ENCODE measurements at regions not wholly inside any gene's neighbourhood (a gene's known extent, or its start where the extent isn't known, plus 50 kb on each side); places are given as distances from the start of the nearest gene placed in this dataset.

- Histone ChIP-seq H3K27me3 (ENCODE audit: control insufficient read depth, low read length) (peaks cover 2% of the 10 kb centered on the region; the same call in 1 of the 2 replicates), H3K79me2 (ENCODE audit: control insufficient read depth, low read length) (no peaks in the 10 kb centered on the region), H3K4me1 (ENCODE audit: control insufficient read depth, low read length) (no peaks in the 10 kb centered on the region), H3K9me2 (replicated peaks; ENCODE audit: control insufficient read depth, low read length) (no peaks in the 10 kb centered on the region), H3K4me3 (ENCODE audit: low read length) (no peak overlapping the region), H3K9me3 (ENCODE audit: control insufficient read depth, insufficient read depth, low read length) (no peaks in the 10 kb centered on the region), H4K20me1 (ENCODE audit: control insufficient read depth, insufficient read depth, low read depth, low read length) (no peaks in the 10 kb centered on the region), H3K4me2 (ENCODE audit: low read length) (no peak overlapping the region), H3K36me3 (ENCODE audit: control insufficient read depth, low read length) (no peaks in the 10 kb centered on the region), H3F3A (ENCODE audit: control insufficient read depth, insufficient read depth) (no peaks in the 10 kb centered on the region), H3K27ac (ENCODE audit: low read depth, low read length) (no peak overlapping the region)
- no peak for TF ChIP-seq CTCF (IDR thresholded peaks at IDR 0.05; ENCODE audit: low read depth, low read length, poor library complexity, severe bottlenecking)
- TF ChIP-seq EZH2phosphoT487 (IDR thresholded peaks at IDR 0.05; ENCODE audit: borderline replicate concordance, low read length), result no peak
Measured at GRCh38 chr11:19644316-19644715, 68.3 kb upstream of the NAV2 start.

- Histone ChIP-seq H4K20me1 (ENCODE audit: control insufficient read depth, insufficient read depth, low read depth, low read length) (no peaks in the 10 kb centered on the region), H3K27ac (ENCODE audit: low read depth, low read length) (no peak overlapping the region), H3K27me3 (ENCODE audit: control insufficient read depth, low read length) (peaks cover under 1% of the 10 kb centered on the region; the same call in 1 of the 2 replicates), H3K9me3 (ENCODE audit: control insufficient read depth, insufficient read depth, low read length) (no peaks in the 10 kb centered on the region), H3K4me2 (ENCODE audit: low read length) (no peak overlapping the region), H3K36me3 (ENCODE audit: control insufficient read depth, low read length) (no peaks in the 10 kb centered on the region), H3K4me3 (ENCODE audit: low read length) (no peak overlapping the region), H3F3A (ENCODE audit: control insufficient read depth, insufficient read depth) (no peaks in the 10 kb centered on the region), H3K9me2 (replicated peaks; ENCODE audit: control insufficient read depth, low read length) (no peaks in the 10 kb centered on the region), H3K4me1 (ENCODE audit: control insufficient read depth, low read length) (no peaks in the 10 kb centered on the region), H3K79me2 (ENCODE audit: control insufficient read depth, low read length) (no peaks in the 10 kb centered on the region)
- TF ChIP-seq CTCF (IDR thresholded peaks at IDR 0.05; ENCODE audit: low read depth, low read length, poor library complexity, severe bottlenecking) (no peak), EZH2phosphoT487 (IDR thresholded peaks at IDR 0.05; ENCODE audit: borderline replicate concordance, low read length) (no peak)
Measured at GRCh38 chr11:19642185-19643158, 70.2 kb upstream of the NAV2 start.

DNA sequence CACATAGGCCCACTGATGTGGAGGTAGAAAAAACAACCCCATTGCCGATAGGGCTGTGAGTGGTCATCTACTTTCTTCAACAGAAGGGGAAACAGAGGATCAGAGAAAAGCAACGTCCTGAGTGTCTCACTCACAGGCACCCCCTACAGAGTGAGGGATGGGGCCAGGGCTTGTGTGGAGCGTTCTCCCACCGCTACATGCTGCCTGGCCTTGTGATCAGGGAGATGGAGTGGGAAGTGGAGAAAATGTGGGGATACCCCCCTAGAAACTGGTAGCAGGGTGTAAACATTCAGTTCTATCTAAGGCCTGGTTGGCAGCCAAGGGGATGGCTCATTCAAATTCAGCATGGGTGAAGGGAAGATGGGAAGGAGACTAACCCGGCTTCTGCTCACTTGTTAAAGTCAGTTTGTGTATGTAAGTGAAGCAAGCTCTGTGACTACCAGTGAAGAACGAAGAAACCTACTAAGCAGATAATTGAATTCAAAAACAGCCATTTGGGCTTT is 73.0 kb upstream of the NAV2 start:
- Histone ChIP-seq H4K20me1 (ENCODE audit: control insufficient read depth, insufficient read depth, low read depth, low read length) (no peaks in the 10 kb centered on the region), H3K9me3 (ENCODE audit: control insufficient read depth, insufficient read depth, low read length) (no peaks in the 10 kb centered on the region), H3K27me3 (ENCODE audit: control insufficient read depth, low read length) (no peaks in the 10 kb centered on the region), H3K4me1 (ENCODE audit: control insufficient read depth, low read length) (no peaks in the 10 kb centered on the region), H3K79me2 (ENCODE audit: control insufficient read depth, low read length) (no peaks in the 10 kb centered on the region), H3K9me2 (replicated peaks; ENCODE audit: control insufficient read depth, low read length) (no peaks in the 10 kb centered on the region), H3K27ac (ENCODE audit: low read depth, low read length) (no peak overlapping the region), H3K36me3 (ENCODE audit: control insufficient read depth, low read length) (no peaks in the 10 kb centered on the region), H3K4me2 (ENCODE audit: low read length) (no peak overlapping the region), H3F3A (ENCODE audit: control insufficient read depth, insufficient read depth) (no peaks in the 10 kb centered on the region), H3K4me3 (ENCODE audit: low read length) (no peak overlapping the region)
- TF ChIP-seq EZH2phosphoT487 (IDR thresholded peaks at IDR 0.05; ENCODE audit: borderline replicate concordance, low read length) (no peak), CTCF (IDR thresholded peaks at IDR 0.05; ENCODE audit: low read depth, low read length, poor library complexity, severe bottlenecking) (no peak)
